ENCODE measurements at regions not wholly inside any gene's neighbourhood (a gene's known extent, or its start where the extent isn't known, plus 50 kb on each side); places are given as distances from the start of the nearest gene placed in this dataset.

DNA sequence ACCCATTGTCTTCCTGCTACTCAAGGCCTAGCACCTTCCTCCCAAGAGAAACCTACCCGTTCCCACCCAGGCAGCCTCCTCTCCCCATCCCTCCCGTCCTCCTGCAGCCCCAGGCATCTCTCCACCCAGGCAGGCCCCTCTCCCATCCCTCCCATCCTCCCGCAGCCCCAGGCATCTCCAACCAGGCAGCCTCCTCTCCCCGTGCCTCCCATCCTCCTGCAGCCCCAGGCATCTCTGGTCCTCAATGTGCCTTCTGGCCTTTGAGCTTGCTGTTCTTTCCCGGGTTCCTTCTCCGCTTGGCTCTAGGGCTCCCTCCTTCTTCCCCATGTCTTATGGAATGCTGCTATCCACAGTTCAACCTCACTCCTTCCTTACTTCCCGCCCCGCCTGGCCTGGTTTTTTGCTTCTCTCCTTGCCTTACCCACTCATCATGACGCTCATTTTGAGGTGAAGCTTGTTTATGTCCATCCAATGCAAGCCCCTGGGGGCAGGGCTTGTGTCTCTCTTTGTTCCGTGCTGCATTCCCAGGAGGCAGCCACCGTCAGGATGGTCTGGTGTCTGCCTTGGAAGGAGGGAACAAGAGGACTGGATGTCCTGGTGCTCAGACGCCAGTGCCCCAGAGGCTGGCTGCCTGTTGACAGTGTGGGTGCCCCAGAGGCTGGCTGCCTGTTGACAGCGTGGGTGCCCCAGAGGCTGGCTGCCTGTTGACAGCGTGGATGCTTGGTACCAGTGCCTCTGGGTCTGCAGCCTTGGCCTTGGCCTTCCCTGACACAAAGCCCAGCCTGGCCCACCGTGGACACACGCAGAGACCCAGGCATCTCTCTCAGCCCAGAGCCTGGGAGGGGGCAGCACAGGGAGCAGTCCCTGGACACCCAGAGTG, 815.7 kb downstream of the BRD1 start:
- TF ChIP-seq CSRNP3 (CRISPR knock-in tag; IDR thresholded peaks at IDR 0.05) (no peak), SNAI2 (CRISPR knock-in tag; IDR thresholded peaks at IDR 0.05) (no peak), GLIS3 (CRISPR knock-in tag; IDR thresholded peaks at IDR 0.05) (no peak), CSDC2 (CRISPR knock-in tag; IDR thresholded peaks at IDR 0.05) (no peak), ISL1 (CRISPR knock-in tag; IDR thresholded peaks at IDR 0.05) (no peak), TCF4 (CRISPR knock-in tag; IDR thresholded peaks at IDR 0.05; ENCODE audit: borderline replicate concordance) (no peak), ARNTL (CRISPR knock-in tag; IDR thresholded peaks at IDR 0.05; ENCODE audit: borderline replicate concordance, low read depth) (no peak), ZNF70 (CRISPR knock-in tag; IDR thresholded peaks at IDR 0.05) (no peak), ZFP3 (CRISPR knock-in tag; IDR thresholded peaks at IDR 0.05) (no peak), TOX (CRISPR knock-in tag; IDR thresholded peaks at IDR 0.05; ENCODE audit: borderline replicate concordance) (no peak), PPARA (CRISPR knock-in tag; IDR thresholded peaks at IDR 0.05; ENCODE audit: borderline replicate concordance) (no peak)
- TF ChIP-seq, protein P1, sequence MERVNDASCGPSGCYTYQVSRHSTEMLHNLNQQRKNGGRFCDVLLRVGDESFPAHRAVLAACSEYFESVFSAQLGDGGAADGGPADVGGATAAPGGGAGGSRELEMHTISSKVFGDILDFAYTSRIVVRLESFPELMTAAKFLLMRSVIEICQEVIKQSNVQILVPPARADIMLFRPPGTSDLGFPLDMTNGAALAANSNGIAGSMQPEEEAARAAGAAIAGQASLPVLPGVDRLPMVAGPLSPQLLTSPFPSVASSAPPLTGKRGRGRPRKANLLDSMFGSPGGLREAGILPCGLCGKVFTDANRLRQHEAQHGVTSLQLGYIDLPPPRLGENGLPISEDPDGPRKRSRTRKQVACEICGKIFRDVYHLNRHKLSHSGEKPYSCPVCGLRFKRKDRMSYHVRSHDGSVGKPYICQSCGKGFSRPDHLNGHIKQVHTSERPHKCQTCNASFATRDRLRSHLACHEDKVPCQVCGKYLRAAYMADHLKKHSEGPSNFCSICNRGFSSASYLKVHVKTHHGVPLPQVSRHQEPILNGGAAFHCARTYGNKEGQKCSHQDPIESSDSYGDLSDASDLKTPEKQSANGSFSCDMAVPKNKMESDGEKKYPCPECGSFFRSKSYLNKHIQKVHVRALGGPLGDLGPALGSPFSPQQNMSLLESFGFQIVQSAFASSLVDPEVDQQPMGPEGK (CRISPR knock-in tag; IDR thresholded peaks at IDR 0.05; ENCODE audit: borderline replicate concordance): no peak

All from SK-N-SH treated with all-trans-retinoic acid at 6 μM for 48 hours (cell line).